HL-60 (cell line): ENCODE measurements at regions not wholly inside any gene's neighbourhood (a gene's known extent, or its start where the extent isn't known, plus 50 kb on each side); places are given as distances from the start of the nearest gene placed in this dataset.

Experiments
- DNase-seq, 2 experiments: peaks; one replicate each; pipeline ENCODE4 v3.0.0-alpha.2; 2010 to 2020; ENCODE audit warnings: low read depth in 1 of 2, low spot score in 1 of 2
- H3K27ac ChIP-seq: fragments of 250-450 bp; sonication (Bioruptor Pico); replicated peaks from 2 replicates; pipeline ENCODE4 v1.5.1; 2020; ENCODE audit warnings: mild to moderate bottlenecking, moderate library complexity
- H3K27me3 ChIP-seq: fragments of 250-450 bp; sonication (Bioruptor Pico); 2 replicates; pipeline ENCODE4 v1.5.1; 2021; ENCODE audit warnings: mild to moderate bottlenecking, moderate library complexity; ENCODE audit not compliant: insufficient read depth, poor library complexity, severe bottlenecking
- H3K4me3 ChIP-seq: replicated peaks from 2 replicates; pipeline ENCODE4 v1.5.1; 2011; ENCODE audit warnings: mild to moderate bottlenecking, control low read depth, low read length; ENCODE audit not compliant: insufficient read depth
- CTCF ChIP-seq: IDR thresholded peaks from one replicate; pipeline ENCODE4 v1.5.1; 2011; ENCODE audit warnings: low read length, control low read depth, inconsistent platforms; ENCODE audit not compliant: insufficient read depth
- GABPA ChIP-seq: IDR thresholded peaks from 2 replicates; pipeline ENCODE4 v1.6.1; 2012; ENCODE audit warnings: low read depth
- POLR2AphosphoS5 ChIP-seq: IDR thresholded peaks from 2 replicates; pipeline ENCODE4 v1.6.1; 2012; ENCODE audit warnings: low read depth
- REST ChIP-seq: IDR thresholded peaks from 2 replicates; pipeline ENCODE4 v1.6.1; 2012; ENCODE audit warnings: low read depth; ENCODE audit not compliant: insufficient replicate concordance
- SPI1 ChIP-seq: IDR thresholded peaks from 2 replicates; pipeline ENCODE4 v1.6.1; 2012; ENCODE audit warnings: low read depth, mild to moderate bottlenecking, borderline replicate concordance

GRCh38 chr22:25407226-25407858 is 157.1 kb upstream of the GRK3 start:
- no peak for TF ChIP-seq CTCF
- TF ChIP-seq GABPA = no peak
- TF ChIP-seq SPI1 = no peak
- no peak for TF ChIP-seq REST
- no peak for TF ChIP-seq POLR2AphosphoS5
- no peak for DNase-seq
- no peak overlapping the region for H3K4me3 ChIP-seq
- no peaks in the 10 kb centered on the region for H3K27me3 ChIP-seq
- no peak overlapping the region for H3K27ac ChIP-seq

- TF ChIP-seq SPI1 (no peak), GABPA (no peak), POLR2AphosphoS5 (no peak), CTCF (no peak), REST (no peak)
- DNase-seq = no peak
- no peaks in the 10 kb centered on the region for H3K27me3 ChIP-seq
- H3K4me3 ChIP-seq = no peak overlapping the region
- no peak overlapping the region for H3K27ac ChIP-seq
Observed at GRCh38 chr22:25407859-25408229, 156.6 kb upstream of the GRK3 start.

- Histone ChIP-seq H3K4me3 (no peak overlapping the region), H3K27me3 (no peaks in the 10 kb centered on the region), H3K27ac (no peak overlapping the region)
- no peak for DNase-seq
- TF ChIP-seq POLR2AphosphoS5 = no peak
- TF ChIP-seq CTCF = no peak
- no peak for TF ChIP-seq SPI1
- TF ChIP-seq GABPA = no peak
- no peak for TF ChIP-seq REST
Observed at GRCh38 chr22:25409240-25409639, 155.2 kb upstream of the GRK3 start.
